NCI-H1048 (cell line): ENCODE measurements at regions not wholly inside any gene's neighbourhood (a gene's known extent, or its start where the extent isn't known, plus 50 kb on each side); places are given as distances from the start of the nearest gene placed in this dataset.

Experiments
- DNase-seq: peaks from one replicate; lab custom pipeline; 2025; lab: John Stamatoyannopoulos, UW

- no peak for DNase-seq
Observed at GRCh38 chr3:68467465-68467864, 464.9 kb downstream of the TAFA4 start.

DNA sequence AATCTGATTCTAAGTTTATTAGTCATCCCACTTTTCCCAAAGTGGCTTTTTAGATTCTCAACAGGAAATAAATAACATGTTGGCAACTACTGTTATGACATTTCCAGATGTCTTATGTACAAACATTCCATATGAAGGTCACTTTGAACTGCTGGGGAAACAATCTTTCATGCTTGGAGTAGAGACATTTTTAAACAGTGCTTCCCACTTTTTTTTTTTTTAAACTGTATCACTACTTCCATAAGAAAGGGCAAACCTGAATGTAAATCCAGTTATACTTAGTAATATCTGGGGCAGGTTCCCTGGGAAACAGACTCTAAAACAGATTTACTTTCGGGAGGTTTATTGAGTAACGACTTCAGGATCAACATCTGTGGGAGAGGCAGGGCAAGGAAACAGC, 473.8 kb downstream of the TAFA4 start:
- DNase-seq: no peak

DNA sequence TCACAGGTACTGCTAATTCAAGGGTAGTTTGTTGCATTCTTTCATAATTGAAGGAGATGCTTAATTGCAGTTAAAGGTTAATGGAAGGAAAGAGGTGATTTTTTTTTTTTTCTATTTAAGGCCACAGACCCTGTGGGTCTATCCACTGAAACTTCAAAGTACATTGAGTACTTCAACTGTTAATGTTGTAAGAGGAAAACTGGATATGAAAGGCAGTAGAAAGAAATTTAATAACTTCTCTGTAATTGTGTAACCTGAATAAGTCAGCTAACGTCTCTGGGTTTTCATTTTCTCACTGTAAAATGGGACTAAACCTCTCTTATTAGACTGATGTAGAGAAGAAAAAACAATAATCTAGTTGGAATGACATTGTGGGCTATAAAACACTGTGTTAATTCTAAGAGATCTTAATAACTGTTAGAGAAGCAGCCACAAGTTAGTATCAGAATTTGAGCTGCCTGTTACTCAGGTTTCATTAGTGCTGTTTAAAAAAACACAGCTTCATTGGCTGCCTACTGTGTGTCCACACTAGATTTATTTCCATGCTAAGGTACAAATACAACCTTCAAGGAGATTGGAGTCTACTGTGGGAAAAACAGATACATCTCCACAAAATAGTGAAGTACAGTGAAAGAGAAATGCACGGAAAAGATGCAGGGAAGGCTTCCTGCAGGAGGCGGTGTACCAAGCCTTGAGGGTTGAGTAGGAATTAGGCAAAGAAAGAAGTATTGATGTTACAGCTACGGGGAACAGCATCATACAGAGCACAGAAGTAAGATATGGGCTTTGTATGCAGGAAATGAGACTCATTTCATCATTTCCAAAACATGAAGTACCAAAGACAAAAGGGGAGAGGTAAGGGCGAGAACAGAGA, 483.6 kb downstream of the TAFA4 start:
- DNase-seq: no peak

DNA sequence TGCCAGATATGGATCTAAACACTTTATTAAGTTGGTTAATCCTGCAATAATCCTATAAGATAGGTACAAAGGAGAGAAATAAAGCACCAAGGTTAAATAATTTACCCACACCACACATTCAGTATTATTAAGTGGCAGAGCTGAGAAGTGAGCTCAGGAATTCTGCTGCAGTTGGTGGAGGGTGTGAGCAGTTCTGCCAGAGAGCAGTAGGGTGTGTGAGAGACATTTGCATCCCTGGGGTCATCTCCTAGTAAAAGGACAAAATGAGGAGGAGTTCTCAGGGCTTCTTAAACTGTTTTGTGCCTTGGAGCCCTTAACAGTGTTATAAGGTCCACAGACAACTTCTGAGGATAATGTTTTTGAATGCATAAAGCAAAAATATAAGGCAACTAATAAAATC, 484.5 kb downstream of the TAFA4 start:
- no peak for DNase-seq

GRCh38 chr3:68441054-68441453, 491.3 kb downstream of the TAFA4 start:
- DNase-seq: no peak

DNA sequence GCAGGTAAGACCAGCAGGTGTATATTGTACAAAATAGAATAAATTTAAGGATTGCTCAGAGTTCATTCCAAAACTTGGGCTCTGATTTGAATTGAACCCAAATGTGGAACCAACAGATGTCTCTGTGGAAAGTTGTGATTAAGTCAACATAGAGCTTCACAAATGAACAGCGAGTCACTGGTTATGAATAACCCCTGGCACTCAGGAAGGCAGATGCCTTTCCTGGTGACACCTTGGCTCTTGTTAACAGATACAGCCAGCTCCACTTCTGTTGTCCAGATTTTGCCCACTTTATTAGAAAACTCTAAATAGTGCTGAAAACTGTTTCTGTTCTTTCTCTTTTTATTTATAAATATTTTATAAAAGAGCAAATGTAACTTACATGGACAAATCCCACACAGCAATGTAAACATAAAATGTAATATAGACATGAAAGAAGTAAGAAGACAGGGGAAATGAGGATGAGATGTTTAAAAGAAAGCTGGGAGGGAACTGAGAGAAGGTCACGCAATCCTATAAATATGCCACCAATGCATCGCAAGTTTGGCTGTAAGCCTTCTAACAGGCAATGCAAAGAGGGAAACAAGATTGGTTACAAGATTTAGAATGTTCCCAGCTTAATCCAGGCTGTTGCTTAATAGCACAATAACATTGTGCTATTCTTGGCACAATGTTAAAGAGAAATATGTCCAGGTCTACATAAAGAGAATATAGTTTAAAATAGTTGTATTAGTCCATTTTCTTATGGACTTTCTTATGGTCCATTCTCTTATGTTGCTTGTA, 495.5 kb downstream of the TAFA4 start:
- no peak for DNase-seq

DNA sequence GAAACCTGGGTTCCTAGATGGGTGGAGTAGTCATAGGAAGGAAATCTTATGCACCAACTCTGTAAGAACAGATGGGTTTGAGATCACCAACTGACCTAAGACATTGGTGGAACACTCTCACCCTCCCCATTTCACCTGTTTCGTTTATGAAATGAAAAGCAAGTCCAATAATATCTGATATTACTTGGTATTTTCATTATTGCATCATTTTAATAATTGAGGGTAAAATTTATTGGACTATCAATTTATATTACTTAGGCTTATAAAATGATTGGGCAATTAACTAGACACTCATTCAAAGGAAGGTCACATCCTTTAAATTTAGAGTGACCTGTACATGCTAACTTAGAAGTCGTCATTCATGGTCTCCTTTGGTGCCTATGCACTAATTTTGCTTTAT, 503.9 kb downstream of the TAFA4 start:
- DNase-seq: no peak

- DNase-seq: no peak
Observed at GRCh38 chr3:68424796-68425460, 507.4 kb downstream of the TAFA4 start.

DNA sequence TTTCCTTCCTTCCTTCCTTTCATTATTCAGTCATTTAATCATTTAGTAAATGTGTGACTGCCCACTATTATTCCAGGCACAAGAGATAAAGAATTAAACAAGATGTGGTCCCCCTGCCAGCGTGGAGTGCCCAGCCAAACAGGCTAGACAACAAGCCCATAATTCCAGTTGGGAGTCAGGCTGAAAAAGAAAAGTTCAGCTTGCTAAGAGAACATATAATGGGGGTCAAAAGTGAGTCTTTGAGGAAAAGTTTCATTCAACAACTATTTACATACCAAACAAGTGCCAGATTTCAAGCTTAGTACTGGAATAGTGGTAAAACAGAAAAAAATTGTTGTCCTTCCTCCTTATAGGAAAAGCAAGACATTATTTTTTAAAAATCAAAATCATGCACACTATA, 523.7 kb downstream of the TAFA4 start:
- no peak for DNase-seq

- DNase-seq: no peak
Observed at GRCh38 chr3:68403741-68404140, 528.6 kb downstream of the TAFA4 start.

GRCh38 chr3:68402235-68402918, 530.0 kb downstream of the TAFA4 start:
- DNase-seq: no peak

- no peak for DNase-seq
Observed at GRCh38 chr3:68378631-68379030, 553.7 kb downstream of the TAFA4 start.

- no peak for DNase-seq
Observed at GRCh38 chr3:68373727-68374126, 558.6 kb downstream of the TAFA4 start.

- DNase-seq: no peak
Observed at GRCh38 chr3:68363796-68364195, 568.6 kb downstream of the TAFA4 start.

- no peak for DNase-seq
Observed at GRCh38 chr3:68360492-68360891, 571.9 kb downstream of the TAFA4 start.

DNA sequence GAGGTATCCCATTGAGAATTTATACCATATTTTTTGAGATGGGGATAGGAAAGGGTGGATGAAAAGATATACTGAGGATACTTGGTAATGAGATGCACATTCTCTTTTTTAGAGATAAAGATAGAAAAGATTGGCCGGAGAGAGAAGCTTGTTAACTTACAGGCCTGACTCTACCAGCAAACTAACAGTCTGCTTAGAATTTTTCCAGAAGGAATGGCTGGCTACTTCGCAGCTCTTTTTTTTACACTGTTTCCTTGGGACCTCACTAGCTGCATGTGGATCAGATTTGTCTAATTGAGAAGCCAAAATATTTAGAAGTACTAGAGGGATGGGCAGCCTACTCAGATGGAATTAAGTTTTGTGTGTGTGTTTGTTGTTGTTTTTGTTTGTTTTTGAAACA, 586.6 kb downstream of the TAFA4 start:
- no peak for DNase-seq

DNA sequence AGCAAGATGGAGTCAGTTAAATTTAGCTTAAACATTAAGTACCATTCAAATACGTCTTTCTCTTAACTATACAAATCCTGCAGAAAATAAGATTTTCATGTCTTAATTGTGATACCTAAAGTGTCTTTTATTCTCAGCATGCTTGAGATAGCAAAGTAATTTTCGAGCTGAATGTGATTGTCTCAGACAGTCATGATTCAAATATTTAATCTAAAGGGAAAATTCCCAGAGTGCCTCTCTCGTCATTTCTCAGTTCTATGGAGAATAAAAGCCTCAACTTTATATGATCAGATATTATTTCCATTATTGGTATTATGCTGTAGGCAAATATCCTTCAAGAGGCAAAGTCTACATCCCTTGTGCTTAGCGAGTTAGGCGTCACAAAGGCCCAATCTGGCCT, 589.9 kb downstream of the TAFA4 start:
- no peak for DNase-seq

DNA sequence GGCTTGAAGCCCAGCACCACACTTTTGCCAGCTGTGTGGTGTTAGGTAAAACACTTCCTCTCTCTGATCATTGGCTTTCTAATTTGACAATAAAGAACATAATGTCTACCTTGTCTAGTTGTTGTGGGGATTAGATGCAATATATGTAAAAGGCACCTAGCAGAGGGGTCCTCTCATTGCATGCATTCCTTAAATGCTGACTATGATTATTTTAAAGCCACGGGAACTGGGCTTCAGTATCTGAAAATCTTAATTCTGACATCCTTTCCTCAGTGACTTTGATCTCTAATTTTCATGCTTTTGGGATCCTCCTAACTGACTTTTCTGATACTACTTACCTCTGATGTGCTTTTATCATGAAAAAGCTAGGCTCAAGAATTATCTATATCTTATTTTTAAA, 596.3 kb downstream of the TAFA4 start:
- no peak for DNase-seq

GRCh38 chr3:68334367-68334986, 597.9 kb downstream of the TAFA4 start:
- no peak for DNase-seq

GRCh38 chr3:68328049-68328448, 604.3 kb downstream of the TAFA4 start:
- no peak for DNase-seq

- no peak for DNase-seq
Observed at GRCh38 chr3:68315964-68316363, 616.4 kb downstream of the TAFA4 start.

DNA sequence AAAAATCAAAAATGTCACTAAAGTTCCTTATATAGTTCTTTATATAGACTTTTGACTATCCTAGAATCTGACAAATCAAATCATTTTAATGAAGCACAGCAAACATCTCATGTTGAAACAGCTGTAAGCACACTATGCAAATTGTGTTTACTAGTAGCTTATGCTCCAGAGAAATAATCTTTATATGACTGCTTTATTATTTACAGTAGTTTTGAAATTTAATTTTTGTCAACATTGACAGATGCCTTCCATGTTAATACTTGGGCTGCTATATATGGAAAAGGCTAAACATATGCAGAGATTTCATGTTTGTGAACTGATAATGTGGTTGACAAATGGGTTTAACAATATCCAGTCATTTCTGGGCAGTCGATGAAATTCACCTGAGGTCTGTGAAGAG, 616.8 kb downstream of the TAFA4 start:
- DNase-seq: no peak
